ENCODE measurements at regions not wholly inside any gene's neighbourhood (a gene's known extent, or its start where the extent isn't known, plus 50 kb on each side); places are given as distances from the start of the nearest gene placed in this dataset.

GRCh38 chr16:87017371-87018012 is 299.7 kb downstream of the C16orf95 start:
- TF ChIP-seq CTCF (IDR thresholded peaks at IDR 0.05; ENCODE audit: unreplicated experiment), result no peak
- no peak for DNase-seq (ENCODE audit: low spot score in 2 of 2, unreplicated experiment in 2 of 2)
- Mint-ChIP-seq H3K9me3 (no peaks in the 10 kb centered on the region), H3K4me3 (no peak overlapping the region), H3K36me3 (no peaks in the 10 kb centered on the region), H3K27ac (no peak overlapping the region), H3K4me1 (peaks cover 10% of the 10 kb centered on the region), H3K27me3 (ENCODE audit: low read depth) (peaks cover 4% of the 10 kb centered on the region)

GRCh38 chr16:87025676-87026075 is 291.5 kb downstream of the C16orf95 start:
- H3K36me3 Mint-ChIP-seq, result no peaks in the 10 kb centered on the region
- DNase-seq (ENCODE audit: low spot score in 2 of 2, unreplicated experiment in 2 of 2), result no peak
- H3K4me1 Mint-ChIP-seq, result peaks cover 4% of the 10 kb centered on the region
- H3K9me3 Mint-ChIP-seq, result no peaks in the 10 kb centered on the region
- no peak overlapping the region for H3K4me3 Mint-ChIP-seq
- no peak for TF ChIP-seq CTCF (IDR thresholded peaks at IDR 0.05; ENCODE audit: unreplicated experiment)
- no peak overlapping the region for H3K27ac Mint-ChIP-seq
- peaks cover 11% of the 10 kb centered on the region for H3K27me3 Mint-ChIP-seq (ENCODE audit: low read depth)

GRCh38 chr16:87027056-87027616 is 290.1 kb downstream of the C16orf95 start:
- H3K4me1 Mint-ChIP-seq, result no peaks in the 10 kb centered on the region
- H3K36me3 Mint-ChIP-seq, result no peaks in the 10 kb centered on the region
- DNase-seq (ENCODE audit: low spot score in 2 of 2, unreplicated experiment in 2 of 2), result no peak
- no peak overlapping the region for H3K27ac Mint-ChIP-seq
- peaks cover 9% of the 10 kb centered on the region for H3K27me3 Mint-ChIP-seq (ENCODE audit: low read depth)
- no peak for TF ChIP-seq CTCF (IDR thresholded peaks at IDR 0.05; ENCODE audit: unreplicated experiment)
- H3K9me3 Mint-ChIP-seq, result no peaks in the 10 kb centered on the region
- H3K4me3 Mint-ChIP-seq, result no peak overlapping the region

GRCh38 chr16:87028481-87029320 is 288.5 kb downstream of the C16orf95 start:
- H3K4me1 Mint-ChIP-seq, result peaks cover 6% of the 10 kb centered on the region
- H3K36me3 Mint-ChIP-seq, result no peaks in the 10 kb centered on the region
- peaks cover 7% of the 10 kb centered on the region for H3K27me3 Mint-ChIP-seq (ENCODE audit: low read depth)
- no peak for DNase-seq (ENCODE audit: low spot score in 2 of 2, unreplicated experiment in 2 of 2)
- no peak overlapping the region for H3K4me3 Mint-ChIP-seq
- H3K9me3 Mint-ChIP-seq, result no peaks in the 10 kb centered on the region
- no peak for TF ChIP-seq CTCF (IDR thresholded peaks at IDR 0.05; ENCODE audit: unreplicated experiment)
- no peak overlapping the region for H3K27ac Mint-ChIP-seq

- Mint-ChIP-seq H3K36me3 (no peaks in the 10 kb centered on the region), H3K27me3 (ENCODE audit: low read depth) (no peaks in the 10 kb centered on the region), H3K27ac (no peak overlapping the region), H3K4me3 (no peak overlapping the region), H3K9me3 (no peaks in the 10 kb centered on the region), H3K4me1 (peaks cover 11% of the 10 kb centered on the region)
- TF ChIP-seq CTCF (IDR thresholded peaks at IDR 0.05; ENCODE audit: unreplicated experiment), result no peak
- DNase-seq (ENCODE audit: low spot score in 2 of 2, unreplicated experiment in 2 of 2), result no peak
Measured at GRCh38 chr16:87032554-87032953, 284.6 kb downstream of the C16orf95 start.
